PC-9 (cell line): ENCODE measurements at regions not wholly inside any gene's neighbourhood (a gene's known extent, or its start where the extent isn't known, plus 50 kb on each side); places are given as distances from the start of the nearest gene placed in this dataset.

Experiments used
- EZH2 ChIP-seq: fragments of 200-600 bp; sonication (generic); IDR thresholded peaks from 2 replicates; pipeline ENCODE4 v1.8.0; 2017; ENCODE audit warnings: antibody characterized with exemption, low read depth
- TF ChIP-seq, protein P1 (sequence below): fragments of 200-600 bp; sonication (generic); conservative IDR thresholded peaks from 2 replicates; pipeline ENCODE4 v1.6.1; 2017; ENCODE audit warnings: mixed run types, antibody characterized with exemption, mild to moderate bottlenecking, moderate library complexity

DNA sequence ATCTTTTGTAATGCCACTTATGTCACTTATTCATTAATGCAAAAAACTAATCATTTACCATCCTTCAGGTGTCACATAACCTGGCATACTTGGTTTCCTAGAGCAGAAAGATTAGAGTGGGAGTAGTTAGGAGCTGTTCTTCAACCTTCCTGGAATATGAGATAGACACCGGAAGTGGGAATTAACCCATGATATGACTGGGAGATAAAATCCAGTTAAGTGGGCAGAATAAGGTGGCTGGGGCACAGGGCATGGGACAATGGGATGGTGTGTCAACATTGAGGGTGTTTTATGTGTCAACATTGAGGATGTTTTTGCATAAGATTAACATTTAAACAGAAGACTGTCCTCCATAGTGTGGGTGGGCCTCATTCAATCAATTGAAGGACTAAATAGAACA, 94.3 kb upstream of the CBLB start:
- no peak for TF ChIP-seq EZH2
- TF ChIP-seq, protein P1, sequence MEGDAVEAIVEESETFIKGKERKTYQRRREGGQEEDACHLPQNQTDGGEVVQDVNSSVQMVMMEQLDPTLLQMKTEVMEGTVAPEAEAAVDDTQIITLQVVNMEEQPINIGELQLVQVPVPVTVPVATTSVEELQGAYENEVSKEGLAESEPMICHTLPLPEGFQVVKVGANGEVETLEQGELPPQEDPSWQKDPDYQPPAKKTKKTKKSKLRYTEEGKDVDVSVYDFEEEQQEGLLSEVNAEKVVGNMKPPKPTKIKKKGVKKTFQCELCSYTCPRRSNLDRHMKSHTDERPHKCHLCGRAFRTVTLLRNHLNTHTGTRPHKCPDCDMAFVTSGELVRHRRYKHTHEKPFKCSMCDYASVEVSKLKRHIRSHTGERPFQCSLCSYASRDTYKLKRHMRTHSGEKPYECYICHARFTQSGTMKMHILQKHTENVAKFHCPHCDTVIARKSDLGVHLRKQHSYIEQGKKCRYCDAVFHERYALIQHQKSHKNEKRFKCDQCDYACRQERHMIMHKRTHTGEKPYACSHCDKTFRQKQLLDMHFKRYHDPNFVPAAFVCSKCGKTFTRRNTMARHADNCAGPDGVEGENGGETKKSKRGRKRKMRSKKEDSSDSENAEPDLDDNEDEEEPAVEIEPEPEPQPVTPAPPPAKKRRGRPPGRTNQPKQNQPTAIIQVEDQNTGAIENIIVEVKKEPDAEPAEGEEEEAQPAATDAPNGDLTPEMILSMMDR: no peak
